Iris pigment epithelial cell (primary cell): ENCODE measurements at regions not wholly inside any gene's neighbourhood (a gene's known extent, or its start where the extent isn't known, plus 50 kb on each side); places are given as distances from the start of the nearest gene placed in this dataset.
"Not testable (repeated sequence)": the region's sequence is repeated elsewhere in the genome, so short reads cannot be mapped to it uniquely, and the experiment has no call there.

Source experiments
- DNase-seq: peaks from one replicate; pipeline ENCODE4 v3.0.0-alpha.2; 2011; ENCODE audit warnings: low read depth

GRCh38 chr7:97377713-97378112 is 260.2 kb downstream of the SDHAF3 start:
- DNase-seq, result no peak

- no peak for DNase-seq
Observed at GRCh38 chr7:97381815-97382554, 264.5 kb downstream of the SDHAF3 start.

GRCh38 chr7:97390052-97390451 is 272.6 kb downstream of the SDHAF3 start:
- DNase-seq, result no peak

GRCh38 chr7:97390915-97391593 is 273.6 kb downstream of the SDHAF3 start:
- peak; percentile 3 for DNase-seq

GRCh38 chr7:97401398-97401797 is 283.9 kb downstream of the SDHAF3 start:
- DNase-seq, result peak; percentile 18

GRCh38 chr7:97405835-97406234 is 288.3 kb downstream of the SDHAF3 start:
- DNase-seq, result no peak

- no peak for DNase-seq
Observed at GRCh38 chr7:97407106-97407505, 289.6 kb downstream of the SDHAF3 start.

- no peak for DNase-seq
Observed at GRCh38 chr7:97409346-97409745, 291.8 kb downstream of the SDHAF3 start.

GRCh38 chr7:97418312-97418711 is 300.8 kb downstream of the SDHAF3 start:
- DNase-seq, result no peak

- no peak for DNase-seq
Observed at GRCh38 chr7:97419898-97420297, 302.4 kb downstream of the SDHAF3 start.

GRCh38 chr7:97421307-97421930 is 303.9 kb downstream of the SDHAF3 start:
- DNase-seq, result no peak

GRCh38 chr7:97422046-97422445 is 304.5 kb downstream of the SDHAF3 start:
- DNase-seq, result no peak

- no peak for DNase-seq
Observed at GRCh38 chr7:97430006-97430405, 301.9 kb upstream of the TAC1 start.

GRCh38 chr7:97439637-97440214 is 292.2 kb upstream of the TAC1 start:
- no peak for DNase-seq

GRCh38 chr7:97446361-97446760 is 285.5 kb upstream of the TAC1 start:
- no peak for DNase-seq

GRCh38 chr7:97449448-97449847 is 282.4 kb upstream of the TAC1 start:
- DNase-seq, result not testable (repeated sequence)

- DNase-seq, result no peak
Observed at GRCh38 chr7:97450516-97450915, 281.4 kb upstream of the TAC1 start.

- DNase-seq, result no peak
Observed at GRCh38 chr7:97454636-97455035, 277.2 kb upstream of the TAC1 start.

- no peak for DNase-seq
Observed at GRCh38 chr7:97457054-97457453, 274.8 kb upstream of the TAC1 start.

GRCh38 chr7:97460433-97460832 is 271.5 kb upstream of the TAC1 start:
- no peak for DNase-seq

GRCh38 chr7:97461596-97461995 is 270.3 kb upstream of the TAC1 start:
- no peak for DNase-seq

- no peak for DNase-seq
Observed at GRCh38 chr7:97466071-97466470, 265.8 kb upstream of the TAC1 start.
